Kidney (tissue), 13 donors: ENCODE measurements at regions not wholly inside any gene's neighbourhood (a gene's known extent, or its start where the extent isn't known, plus 50 kb on each side); places are given as distances from the start of the nearest gene placed in this dataset.

Source experiments
- DNase-seq, 5 donors: peaks; one replicate each; pipeline ENCODE4 v3.0.0-alpha.2; 2013 to 2020
- FAIRE-seq: peaks from 2 replicates; lab custom pipeline; 2012; peaks lifted over from hg19 to GRCh38; lab: Jason Lieb, UNC
- H3K27ac ChIP-seq, 2 donors: one replicate each; pipeline ENCODE4 v1.7.0; 2013; ENCODE audit warnings: low read depth in 2 of 2, low read length in 2 of 2, inconsistent platforms in 1 of 2
- H3K27me3 ChIP-seq: one replicate; pipeline ENCODE4 v1.7.1; 2013; ENCODE audit warnings: low read length, inconsistent platforms; ENCODE audit not compliant: control insufficient read depth, insufficient read depth
- H3K36me3 ChIP-seq, 3 donors: one replicate each; pipeline versions ENCODE4 v1.7.0 to v1.7.1; 2013; ENCODE audit warnings: low read length in 3 of 3, control low read depth in 1 of 3, inconsistent platforms in 1 of 3; ENCODE audit not compliant: insufficient read depth in 3 of 3, control insufficient read depth in 2 of 3
- H3K4me1 ChIP-seq, 3 donors: one replicate each; pipeline versions ENCODE4 v1.7.0 to v1.7.1; 2013; ENCODE audit warnings: low read length in 3 of 3, inconsistent platforms in 1 of 3, low read depth in 1 of 3; ENCODE audit not compliant: control insufficient read depth in 2 of 3, insufficient read depth in 2 of 3
- H3K4me3 ChIP-seq, 3 donors: one replicate each; pipeline versions ENCODE4 v1.7.0 to v1.8.1; 2013; ENCODE audit warnings: low read length in 3 of 3, control low read depth in 1 of 3, inconsistent platforms in 1 of 3
- H3K9ac ChIP-seq, 3 donors: one replicate each; pipeline versions ENCODE4 v1.7.0 to v1.7.1; 2013; ENCODE audit warnings: low read length in 3 of 3, control low read depth in 1 of 3, inconsistent platforms in 1 of 3
- H3K9me3 ChIP-seq, 3 donors: one replicate each; pipeline versions ENCODE4 v1.7.0 to v1.7.1; 2013; ENCODE audit warnings: low read length in 3 of 3, control low read depth in 1 of 3, inconsistent platforms in 1 of 3; ENCODE audit not compliant: control insufficient read depth in 2 of 3, insufficient read depth in 1 of 3
- CTCF ChIP-seq: IDR thresholded peaks from 3 replicates; pipeline ENCODE4 v1.5.1; 2012; ENCODE audit warnings: mild to moderate bottlenecking, moderate library complexity, borderline replicate concordance; ENCODE audit not compliant: insufficient read depth; ENCODE audit errors: extremely low read depth
- intact Hi-C: fragments of 100-400 bp; cut with DNase I; formaldehyde crosslinking; loops from one replicate; pipeline ENCODE4 v1.11.1; 2022
- donor health status: control.
- donor health status: control.
- donor health status: control.
- donor health status: control.
- donor health status: control.
- donor health status: DM: yes; HTN: yes; CAD: no.
- donor health status: Normal renal cell carcinoma (clear cell type).

- Histone ChIP-seq H3K4me3 (no peak overlapping the region), H3K36me3 (no peaks in the 10 kb centered on the region), H3K27me3 (no peaks in the 10 kb centered on the region), H3K4me1 (no peaks in the 10 kb centered on the region), H3K9me3 (no peaks in the 10 kb centered on the region), H3K9ac (no peak overlapping the region), H3K27ac (no peak overlapping the region)
- TF ChIP-seq CTCF: no peak
- FAIRE-seq: no peak
- DNase-seq: no peak
- intact Hi-C loops: no loop called here
Observed at GRCh38 chrX:69357317-69357716, 146.8 kb upstream of the NALF2 start.

GRCh38 chrX:69324851-69325250 is 159.6 kb upstream of the PJA1 start:
- no peak for FAIRE-seq
- no peak overlapping the region for H3K27ac ChIP-seq
- no peak overlapping the region for H3K4me3 ChIP-seq
- no peak for TF ChIP-seq CTCF
- no peak overlapping the region for H3K9ac ChIP-seq
- H3K4me1 ChIP-seq: no peaks in the 10 kb centered on the region
- no peak for DNase-seq
- no peaks in the 10 kb centered on the region for H3K27me3 ChIP-seq
- intact Hi-C loops: no loop called here
- no peaks in the 10 kb centered on the region for H3K9me3 ChIP-seq
- H3K36me3 ChIP-seq: no peaks in the 10 kb centered on the region

DNA sequence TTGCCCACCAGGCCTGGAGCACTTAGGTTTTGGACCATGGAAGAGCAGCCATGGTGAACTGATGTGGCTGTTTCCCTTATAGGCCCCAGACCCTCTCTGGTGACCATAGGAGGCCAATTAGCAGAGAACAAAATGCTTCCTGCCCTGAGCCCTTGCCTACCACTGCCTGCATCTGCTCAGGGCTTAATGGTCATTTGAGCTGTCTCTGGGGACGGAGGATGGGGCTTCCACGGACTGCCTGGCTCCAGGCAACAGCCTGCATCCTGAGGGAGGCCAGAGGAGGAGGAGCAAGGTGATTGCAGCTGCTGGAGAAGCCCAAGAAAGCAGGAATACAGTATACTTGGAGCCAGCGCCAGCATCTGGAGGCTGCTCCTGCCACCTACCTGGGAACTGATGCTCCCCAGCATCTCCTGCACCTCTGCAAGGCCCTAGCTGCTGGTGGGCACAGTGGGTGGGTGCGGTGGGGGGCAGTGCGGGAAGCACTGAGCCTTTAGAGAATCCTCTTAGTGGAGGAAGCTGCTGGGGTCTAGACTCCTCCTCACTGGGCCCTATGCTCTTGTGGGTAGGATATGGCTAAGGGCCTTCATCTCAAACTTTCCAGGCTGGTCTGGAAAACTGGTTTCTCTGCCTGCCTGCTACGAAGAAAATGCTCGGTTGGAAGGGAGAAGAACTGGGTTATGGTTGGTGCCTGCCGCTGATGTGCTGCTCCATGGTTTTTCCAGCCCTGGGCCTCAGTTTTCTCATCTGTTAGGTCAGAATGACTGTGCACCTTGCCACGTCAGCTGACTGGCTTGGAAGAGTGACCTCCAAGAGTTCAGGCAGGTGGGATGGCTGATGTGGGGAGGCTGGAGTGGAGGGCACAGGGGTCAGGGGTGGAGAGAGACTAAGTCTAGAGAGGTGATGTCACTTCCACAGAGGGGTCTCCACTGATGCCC is 158.8 kb upstream of the PJA1 start:
- Histone ChIP-seq H3K27me3 (no peaks in the 10 kb centered on the region), H3K27ac (no peak overlapping the region), H3K9ac (no peak overlapping the region), H3K36me3 (no peaks in the 10 kb centered on the region), H3K9me3 (no peaks in the 10 kb centered on the region), H3K4me3 (no peak overlapping the region), H3K4me1 (no peaks in the 10 kb centered on the region)
- TF ChIP-seq CTCF: no peak
- DNase-seq (no peak), FAIRE-seq (no peak)
- intact Hi-C loops: no loop called here
